Smooth muscle cell (in vitro differentiated cells): ENCODE measurements at regions not wholly inside any gene's neighbourhood (a gene's known extent, or its start where the extent isn't known, plus 50 kb on each side); places are given as distances from the start of the nearest gene placed in this dataset.
A peak's percentile ranks its signal among the peaks of the same experiment; 100 is the strongest.

ENCODE experiments used
- DNase-seq: peaks from one replicate; lab custom pipeline; 2025; ENCODE audit not compliant: unreplicated experiment; lab: John Stamatoyannopoulos, UW
- H2AFZ ChIP-seq: fragments of 200-600 bp; sonication (generic); 2 replicates; pipeline ENCODE4 v1.6.0; 2016; ENCODE audit warnings: antibody characterized with exemption, low read depth, mild to moderate bottlenecking
- H3F3A ChIP-seq: fragments of 200-600 bp; sonication (generic); 2 replicates; pipeline ENCODE4 v1.6.0; 2017; ENCODE audit warnings: antibody characterized with exemption, low read depth
- H3K27ac ChIP-seq: fragments of 200-600 bp; sonication (generic); 2 replicates; pipeline ENCODE4 v1.5.1; 2016; ENCODE audit warnings: low read depth, mild to moderate bottlenecking
- H3K27me3 ChIP-seq: fragments of 200-600 bp; sonication (generic); 2 replicates; pipeline ENCODE4 v1.6.1; 2016; ENCODE audit warnings: low read depth, mild to moderate bottlenecking
- H3K36me3 ChIP-seq: fragments of 200-600 bp; sonication (generic); 2 replicates; pipeline ENCODE4 v1.5.1; 2016; ENCODE audit warnings: low read depth
- H3K4me1 ChIP-seq: fragments of 200-600 bp; sonication (generic); 2 replicates; pipeline ENCODE4 v1.5.1; 2016; ENCODE audit warnings: low read depth
- H3K4me2 ChIP-seq: fragments of 200-600 bp; sonication (generic); 2 replicates; pipeline ENCODE4 v1.6.0; 2016; ENCODE audit warnings: mild to moderate bottlenecking
- H3K4me3 ChIP-seq: fragments of 200-600 bp; sonication (generic); 2 replicates; pipeline ENCODE4 v1.5.1; 2016; ENCODE audit warnings: mild to moderate bottlenecking
- H3K79me2 ChIP-seq: fragments of 200-600 bp; sonication (generic); 2 replicates; pipeline ENCODE4 v1.6.0; 2016; ENCODE audit warnings: low read depth, mild to moderate bottlenecking
- H3K9ac ChIP-seq: fragments of 200-600 bp; sonication (generic); 2 replicates; pipeline ENCODE4 v1.6.0; 2016; ENCODE audit warnings: low read depth
- H3K9me3 ChIP-seq: fragments of 200-600 bp; sonication (generic); replicated peaks from 2 replicates; pipeline ENCODE4 v1.5.1; 2016; ENCODE audit warnings: low read depth
- H4K20me1 ChIP-seq: fragments of 200-600 bp; sonication (generic); 2 replicates; pipeline ENCODE4 v1.6.0; 2016; ENCODE audit warnings: low read depth
- WGBS: methylation state at CpG from one replicate; pipeline ENCODE4 v1.1.7; 2016; ENCODE audit warnings: low lambda C conversion rate; 5-methylcytosine and 5-hydroxymethylcytosine counted together
- TF ChIP-seq, protein P1 (sequence below): fragments of 200-600 bp; sonication (generic); IDR thresholded peaks from 2 replicates; pipeline ENCODE4 v1.5.1; 2017; ENCODE audit warnings: borderline replicate concordance, mild to moderate bottlenecking, antibody characterized with exemption; ENCODE audit not compliant: insufficient read depth, poor library complexity, severe bottlenecking

DNA sequence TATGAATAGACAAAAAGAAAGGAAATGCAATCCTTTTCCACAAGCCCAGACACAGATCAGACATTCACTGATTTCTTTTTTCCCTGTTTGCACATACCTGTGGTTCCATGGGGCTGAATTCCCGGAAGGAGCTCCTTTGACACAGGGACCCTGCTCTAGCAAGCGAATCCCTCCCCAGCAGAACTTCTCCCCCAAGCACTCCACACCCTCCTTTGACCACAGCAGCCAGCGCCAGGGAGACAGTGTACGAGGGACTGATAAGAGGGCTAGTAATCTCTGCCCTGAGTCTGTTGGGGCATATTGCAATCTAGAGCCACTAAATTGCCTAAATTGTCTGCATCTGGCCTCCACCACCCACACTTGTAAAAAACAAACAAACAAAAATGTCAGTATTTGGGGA is 83.4 kb upstream of the NTF3 start:
- H3K4me2 ChIP-seq = peak overlapping the region; percentile 76
- WGBS = 2% methylated on average over 4 of the region's 4 CpGs
- H3K4me1 ChIP-seq = peaks cover 13% of the 10 kb centered on the region

DNA sequence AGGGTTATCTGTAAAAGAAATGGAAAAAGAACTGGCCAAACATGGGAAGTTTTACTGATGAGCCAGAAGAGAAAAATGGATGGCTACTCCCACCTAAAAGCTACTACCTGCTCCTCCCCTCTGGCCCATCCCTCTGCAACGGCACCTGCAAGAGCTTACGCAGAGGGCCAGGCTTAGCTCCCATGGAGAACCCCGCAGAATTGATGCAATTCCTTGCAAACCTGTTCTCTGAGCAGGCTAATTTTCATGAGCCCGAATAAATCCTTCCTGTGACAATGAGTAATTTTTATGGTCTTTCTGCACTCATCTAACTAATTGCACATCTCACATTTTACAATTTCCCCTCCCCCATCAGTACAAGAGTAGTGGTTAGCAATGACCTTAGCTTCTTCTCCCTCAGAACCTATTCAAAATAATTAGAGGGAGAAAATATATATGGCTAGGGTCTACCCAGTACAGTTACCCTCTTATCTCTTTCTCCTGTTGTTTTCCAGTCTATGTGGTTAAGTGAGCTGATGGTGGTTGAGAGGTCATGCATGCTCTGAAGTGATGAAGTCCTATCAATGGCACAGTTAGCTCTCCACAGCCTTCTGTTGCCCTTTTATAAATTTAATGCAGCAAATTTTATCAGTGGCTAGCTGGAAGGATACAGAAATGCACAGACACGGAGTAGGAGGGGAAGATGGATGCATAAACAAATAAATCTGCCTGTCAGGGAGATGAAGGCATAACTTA is 67.7 kb upstream of the NTF3 start:
- H3K9ac ChIP-seq = no peak overlapping the region
- no peak overlapping the region for H2AFZ ChIP-seq
- no peak overlapping the region for H3K4me3 ChIP-seq
- H3K4me2 ChIP-seq = no peak overlapping the region
- DNase-seq = no peak
- H3K27ac ChIP-seq = no peak overlapping the region
- H3K9me3 ChIP-seq = no peaks in the 10 kb centered on the region
- TF ChIP-seq, protein P1, sequence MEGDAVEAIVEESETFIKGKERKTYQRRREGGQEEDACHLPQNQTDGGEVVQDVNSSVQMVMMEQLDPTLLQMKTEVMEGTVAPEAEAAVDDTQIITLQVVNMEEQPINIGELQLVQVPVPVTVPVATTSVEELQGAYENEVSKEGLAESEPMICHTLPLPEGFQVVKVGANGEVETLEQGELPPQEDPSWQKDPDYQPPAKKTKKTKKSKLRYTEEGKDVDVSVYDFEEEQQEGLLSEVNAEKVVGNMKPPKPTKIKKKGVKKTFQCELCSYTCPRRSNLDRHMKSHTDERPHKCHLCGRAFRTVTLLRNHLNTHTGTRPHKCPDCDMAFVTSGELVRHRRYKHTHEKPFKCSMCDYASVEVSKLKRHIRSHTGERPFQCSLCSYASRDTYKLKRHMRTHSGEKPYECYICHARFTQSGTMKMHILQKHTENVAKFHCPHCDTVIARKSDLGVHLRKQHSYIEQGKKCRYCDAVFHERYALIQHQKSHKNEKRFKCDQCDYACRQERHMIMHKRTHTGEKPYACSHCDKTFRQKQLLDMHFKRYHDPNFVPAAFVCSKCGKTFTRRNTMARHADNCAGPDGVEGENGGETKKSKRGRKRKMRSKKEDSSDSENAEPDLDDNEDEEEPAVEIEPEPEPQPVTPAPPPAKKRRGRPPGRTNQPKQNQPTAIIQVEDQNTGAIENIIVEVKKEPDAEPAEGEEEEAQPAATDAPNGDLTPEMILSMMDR = no peak
- no peaks in the 10 kb centered on the region for H3K27me3 ChIP-seq
- no peaks in the 10 kb centered on the region for H3K4me1 ChIP-seq
- H3K79me2 ChIP-seq = no peaks in the 10 kb centered on the region
- H4K20me1 ChIP-seq = no peaks in the 10 kb centered on the region
- WGBS = 86% methylated on average over 5 of the region's 5 CpGs
- no peaks in the 10 kb centered on the region for H3F3A ChIP-seq
- H3K36me3 ChIP-seq = no peaks in the 10 kb centered on the region

More for the DNA sequence above, 83.4 kb upstream of the NTF3 start:
- H3K79me2 ChIP-seq = no peaks in the 10 kb centered on the region
- no peak overlapping the region for H3K9ac ChIP-seq
- no peaks in the 10 kb centered on the region for H4K20me1 ChIP-seq
- H3K27ac ChIP-seq = no peak overlapping the region
- TF ChIP-seq, protein P1 = no peak
- no peaks in the 10 kb centered on the region for H3K9me3 ChIP-seq
- no peaks in the 10 kb centered on the region for H3K27me3 ChIP-seq
- no peak overlapping the region for H3K4me3 ChIP-seq
- no peaks in the 10 kb centered on the region for H3F3A ChIP-seq
- no peak for DNase-seq
- H2AFZ ChIP-seq = no peak overlapping the region
- no peaks in the 10 kb centered on the region for H3K36me3 ChIP-seq

DNA sequence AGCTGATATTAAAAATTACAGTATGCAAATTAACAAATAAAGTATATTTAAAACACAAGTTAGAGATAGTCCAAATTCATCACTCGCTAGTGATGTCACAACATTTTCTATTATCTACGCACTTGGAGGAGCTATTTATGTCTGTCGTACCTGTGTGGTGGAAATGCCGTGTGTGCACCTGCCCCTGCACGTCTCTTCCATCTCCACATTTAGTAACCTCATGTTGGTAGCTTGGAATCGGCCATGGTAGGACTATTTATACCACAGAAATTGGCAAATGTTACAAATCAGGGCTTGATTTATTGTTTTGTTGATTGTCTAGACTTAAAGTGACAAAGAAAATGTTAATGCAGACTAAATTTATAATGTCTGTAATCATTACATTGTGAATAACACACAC is 62.6 kb upstream of the NTF3 start:
- H3K36me3 ChIP-seq = no peaks in the 10 kb centered on the region
- no peak overlapping the region for H3K9ac ChIP-seq
- H2AFZ ChIP-seq = no peak overlapping the region
- WGBS = 92% methylated on average over 6 of the region's 6 CpGs
- H3F3A ChIP-seq = no peaks in the 10 kb centered on the region
- no peaks in the 10 kb centered on the region for H4K20me1 ChIP-seq
- no peaks in the 10 kb centered on the region for H3K27me3 ChIP-seq
- no peaks in the 10 kb centered on the region for H3K79me2 ChIP-seq
- H3K4me3 ChIP-seq = no peak overlapping the region
- no peak for DNase-seq
- no peaks in the 10 kb centered on the region for H3K4me1 ChIP-seq
- H3K4me2 ChIP-seq = no peak overlapping the region
- TF ChIP-seq, protein P1 = no peak
- H3K9me3 ChIP-seq = no peaks in the 10 kb centered on the region
- H3K27ac ChIP-seq = no peak overlapping the region

DNA sequence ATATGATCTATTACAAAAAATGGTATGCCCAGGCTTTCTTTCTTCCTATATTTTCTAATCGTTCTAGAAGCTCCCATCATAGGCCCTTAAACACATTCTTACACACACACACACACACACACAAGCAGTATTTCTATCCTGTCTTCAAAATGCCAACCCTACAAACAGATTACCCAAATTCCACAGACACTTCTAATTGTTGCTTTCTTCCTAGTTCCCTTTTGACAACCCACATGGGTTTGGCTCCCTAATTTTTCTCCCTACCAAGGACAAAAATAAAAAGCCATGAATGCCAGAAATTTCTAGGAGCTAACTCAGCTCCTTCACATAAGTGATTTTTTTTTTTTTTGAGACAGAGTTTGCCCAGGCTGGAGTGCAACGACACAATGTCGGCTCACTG is 60.3 kb upstream of the NTF3 start:
- Histone ChIP-seq H3K27me3 (no peaks in the 10 kb centered on the region), H3K4me3 (no peak overlapping the region), H3K79me2 (no peaks in the 10 kb centered on the region), H3K36me3 (no peaks in the 10 kb centered on the region), H3F3A (no peaks in the 10 kb centered on the region), H3K9ac (no peak overlapping the region), H3K4me2 (no peak overlapping the region), H4K20me1 (no peaks in the 10 kb centered on the region), H3K9me3 (no peaks in the 10 kb centered on the region), H3K27ac (no peak overlapping the region), H3K4me1 (no peaks in the 10 kb centered on the region), H2AFZ (no peak overlapping the region)
- DNase-seq = no peak
- TF ChIP-seq, protein P1 = no peak
- WGBS = 88% methylated on average over 3 of the region's 3 CpGs
